ENCODE measurements at regions not wholly inside any gene's neighbourhood (a gene's known extent, or its start where the extent isn't known, plus 50 kb on each side); places are given as distances from the start of the nearest gene placed in this dataset.

DNA sequence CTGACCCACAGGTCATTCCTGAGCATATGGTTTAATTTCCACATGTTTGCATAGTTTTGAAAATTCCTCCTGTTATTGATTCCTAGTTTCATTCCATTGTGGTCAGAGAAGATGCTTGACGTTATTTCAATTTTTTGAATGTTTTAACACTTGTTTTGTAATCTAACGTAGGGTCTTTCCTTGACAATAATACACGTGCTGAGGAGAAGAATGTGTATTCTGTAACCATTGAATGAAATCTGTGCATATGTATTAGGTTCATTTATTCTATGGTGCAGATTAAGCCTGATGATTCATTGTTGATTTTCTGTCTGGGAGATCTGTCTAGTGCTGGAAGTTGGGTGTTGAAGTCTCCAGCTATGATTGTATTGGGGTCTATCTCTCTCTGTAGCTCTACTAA is 486.4 kb upstream of the RPS6KA3 start:
- no peak for TF ChIP-seq TAF1 (IDR thresholded peaks at IDR 0.05; ENCODE audit: borderline replicate concordance, low read depth, low read length)
- TF ChIP-seq FOXJ3 (CRISPR knock-in tag; IDR thresholded peaks at IDR 0.05) = no peak
- no peak for TF ChIP-seq CTCF (IDR thresholded peaks at IDR 0.05)
